GM12873 (cell line): ENCODE measurements at regions not wholly inside any gene's neighbourhood (a gene's known extent, or its start where the extent isn't known, plus 50 kb on each side); places are given as distances from the start of the nearest gene placed in this dataset.
A peak's percentile ranks its signal among the peaks of the same experiment; 100 is the strongest.

Source experiments
- TF ChIP-seq, protein P1 (sequence below): IDR thresholded peaks from 2 replicates; pipeline ENCODE4 v1.5.1; 2012; ENCODE audit warnings: low read depth, mild to moderate bottlenecking, moderate library complexity, low read length, control low read depth; ENCODE audit not compliant: insufficient read depth; ENCODE audit errors: missing control alignments

DNA sequence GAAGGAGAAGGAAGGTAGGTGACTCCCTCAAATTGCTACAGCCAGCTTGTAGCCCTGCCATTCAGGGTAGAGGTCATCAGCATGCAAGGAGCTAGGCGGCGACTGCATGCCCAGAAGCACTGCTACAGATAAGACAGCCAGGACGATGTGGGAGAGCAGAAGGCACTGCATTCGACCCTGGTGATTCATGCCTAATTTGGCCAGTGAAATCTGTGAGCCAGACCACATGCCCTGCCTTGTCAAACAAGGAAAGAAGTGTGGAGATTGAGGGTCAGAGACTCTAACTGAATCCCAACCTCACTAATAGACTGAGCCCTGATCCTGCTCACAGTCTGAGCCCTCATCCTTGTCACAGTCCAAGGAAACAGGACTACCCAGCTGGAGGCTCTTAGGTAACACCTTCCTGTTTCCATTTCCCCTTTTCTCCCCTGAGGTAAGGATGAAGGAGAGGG is 86.6 kb downstream of the LINGO1 start:
- TF ChIP-seq, protein P1, sequence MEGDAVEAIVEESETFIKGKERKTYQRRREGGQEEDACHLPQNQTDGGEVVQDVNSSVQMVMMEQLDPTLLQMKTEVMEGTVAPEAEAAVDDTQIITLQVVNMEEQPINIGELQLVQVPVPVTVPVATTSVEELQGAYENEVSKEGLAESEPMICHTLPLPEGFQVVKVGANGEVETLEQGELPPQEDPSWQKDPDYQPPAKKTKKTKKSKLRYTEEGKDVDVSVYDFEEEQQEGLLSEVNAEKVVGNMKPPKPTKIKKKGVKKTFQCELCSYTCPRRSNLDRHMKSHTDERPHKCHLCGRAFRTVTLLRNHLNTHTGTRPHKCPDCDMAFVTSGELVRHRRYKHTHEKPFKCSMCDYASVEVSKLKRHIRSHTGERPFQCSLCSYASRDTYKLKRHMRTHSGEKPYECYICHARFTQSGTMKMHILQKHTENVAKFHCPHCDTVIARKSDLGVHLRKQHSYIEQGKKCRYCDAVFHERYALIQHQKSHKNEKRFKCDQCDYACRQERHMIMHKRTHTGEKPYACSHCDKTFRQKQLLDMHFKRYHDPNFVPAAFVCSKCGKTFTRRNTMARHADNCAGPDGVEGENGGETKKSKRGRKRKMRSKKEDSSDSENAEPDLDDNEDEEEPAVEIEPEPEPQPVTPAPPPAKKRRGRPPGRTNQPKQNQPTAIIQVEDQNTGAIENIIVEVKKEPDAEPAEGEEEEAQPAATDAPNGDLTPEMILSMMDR, result no peak

DNA sequence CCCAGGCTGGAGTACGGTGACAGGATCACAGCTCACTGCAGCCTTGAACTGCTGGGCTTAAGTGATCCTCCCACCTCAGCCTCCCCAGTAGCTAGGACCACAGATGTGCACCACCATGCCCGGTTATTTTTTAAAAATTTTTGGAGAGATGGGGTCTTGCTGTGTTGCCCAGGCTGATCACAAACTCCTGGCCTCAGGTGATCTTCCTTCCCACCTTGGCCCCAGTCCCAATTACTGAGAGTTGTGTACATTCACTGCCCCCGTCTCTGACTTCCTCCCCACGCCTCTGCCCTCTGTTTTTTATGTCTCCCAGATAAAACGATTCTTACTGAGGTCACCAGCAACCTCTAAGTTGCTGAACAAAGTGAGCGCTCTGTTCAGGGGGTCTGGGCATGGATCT is 87.7 kb downstream of the LINGO1 start:
- TF ChIP-seq, protein P1, result no peak

DNA sequence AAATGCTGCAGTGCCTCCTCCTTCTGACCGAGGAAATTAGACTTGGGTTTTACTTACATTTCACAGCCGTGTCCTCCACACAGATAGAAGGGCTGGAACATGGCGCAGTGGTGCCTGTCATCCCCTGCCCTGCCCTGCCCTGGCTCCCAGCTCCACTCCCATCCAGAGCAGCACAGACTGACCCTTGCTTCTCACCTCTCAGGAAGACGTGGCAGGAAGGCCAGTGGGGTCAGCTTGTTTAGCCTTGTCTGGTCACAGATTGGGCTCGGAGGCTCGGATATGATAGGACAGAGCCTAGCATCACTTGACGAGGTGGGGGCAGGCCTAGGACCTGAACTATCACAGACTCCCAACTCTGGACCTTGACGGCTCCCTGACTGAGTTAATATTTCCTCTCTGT is 88.5 kb downstream of the LINGO1 start:
- TF ChIP-seq, protein P1, result no peak

DNA sequence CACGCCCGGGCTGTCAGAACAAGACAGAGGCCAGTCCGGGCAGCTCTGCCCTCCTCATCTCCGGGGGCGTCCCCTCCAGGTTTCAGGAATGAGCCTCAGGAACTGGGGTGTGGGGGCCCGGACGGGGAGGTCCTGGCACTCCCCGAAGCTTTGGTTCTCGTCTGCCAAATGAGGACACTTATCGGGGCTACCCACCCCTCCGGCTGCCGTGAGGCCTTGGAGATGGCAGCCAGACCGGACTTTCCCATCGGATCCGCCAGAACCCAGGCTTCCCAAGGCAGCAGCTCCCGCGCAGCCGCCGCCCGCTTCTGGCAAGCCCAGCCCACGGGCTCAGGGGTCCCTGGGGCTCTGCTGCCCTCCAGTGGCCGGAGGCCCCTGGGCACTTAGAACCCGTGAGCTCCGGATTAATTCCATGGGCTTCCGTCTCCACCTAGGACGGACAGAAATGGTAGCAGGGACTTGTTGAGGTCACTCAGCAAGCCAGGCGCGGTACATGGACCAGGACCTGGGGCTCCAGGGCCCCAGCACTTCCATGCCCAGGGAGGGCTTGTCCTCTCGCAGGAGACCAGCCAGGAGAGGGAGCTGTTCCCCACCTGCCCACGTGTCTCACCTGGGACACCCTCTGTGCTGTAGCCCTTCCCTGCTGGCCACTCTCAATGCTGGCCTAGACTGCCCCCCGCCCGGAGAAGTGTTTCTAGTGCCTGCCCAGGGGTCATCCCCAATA is 89.4 kb downstream of the LINGO1 start:
- TF ChIP-seq, protein P1, result peak; percentile 93

DNA sequence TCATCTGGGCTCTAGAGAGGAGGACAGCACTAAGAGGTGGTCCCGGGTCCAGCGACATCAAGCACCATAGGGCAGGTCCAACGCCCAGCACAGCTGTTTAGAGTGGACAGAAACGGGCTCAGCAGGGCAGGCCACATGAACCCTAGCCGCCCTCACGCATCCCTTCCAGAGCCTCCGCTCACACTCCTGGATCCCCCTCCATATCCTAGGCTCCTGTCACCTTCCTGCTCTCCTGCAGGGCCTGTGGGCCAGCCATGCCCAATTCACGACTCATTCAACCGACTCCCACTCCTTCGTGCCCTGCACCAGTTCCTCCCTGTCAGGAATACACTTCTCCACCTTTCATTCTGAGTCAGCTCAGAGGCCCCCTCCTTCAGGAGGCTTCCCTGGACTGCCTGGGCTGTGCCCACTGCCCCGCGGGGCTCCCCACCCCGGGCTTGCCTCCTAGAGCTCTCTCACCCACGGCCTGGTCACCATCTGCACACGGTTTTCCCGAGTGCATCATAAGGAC is 90.2 kb downstream of the LINGO1 start:
- TF ChIP-seq, protein P1, result no peak

DNA sequence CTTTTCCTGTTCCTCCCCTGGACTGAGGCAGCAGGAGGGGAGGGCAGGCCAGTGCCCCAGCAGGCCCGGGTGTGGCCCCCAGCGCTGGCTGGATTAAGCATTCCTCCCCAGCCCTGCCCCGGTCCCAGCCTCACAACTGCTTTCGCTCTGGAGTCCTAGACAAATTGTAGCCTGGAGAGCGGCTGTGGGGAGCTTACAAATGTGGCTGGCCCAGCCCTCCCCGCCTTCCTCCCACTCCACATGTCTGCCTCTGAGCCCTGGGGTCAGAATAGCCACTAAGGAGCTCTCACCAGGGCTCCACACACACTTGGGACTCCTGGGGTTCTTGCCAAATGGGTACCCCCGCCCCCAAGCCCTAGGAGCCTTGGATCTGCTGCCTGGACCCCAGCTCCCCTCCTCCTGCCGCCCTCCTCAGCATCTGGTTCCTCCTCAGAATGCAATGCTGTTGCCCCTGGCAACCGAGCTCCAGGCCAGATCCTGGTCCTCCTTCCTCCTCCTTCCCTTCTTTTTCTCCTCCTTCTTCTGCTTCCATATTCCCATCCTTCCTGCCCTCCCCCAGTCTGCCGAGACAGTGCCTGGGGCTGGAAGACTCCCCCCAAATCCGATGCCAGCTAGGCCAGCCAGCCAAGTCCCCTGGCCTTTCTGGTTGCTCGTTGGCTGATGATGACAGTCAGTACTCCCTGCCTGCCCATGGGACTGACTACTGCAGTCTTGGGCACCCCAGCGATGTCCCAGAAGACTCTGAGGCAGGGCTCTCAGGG is 91.1 kb downstream of the LINGO1 start:
- TF ChIP-seq, protein P1, result no peak

DNA sequence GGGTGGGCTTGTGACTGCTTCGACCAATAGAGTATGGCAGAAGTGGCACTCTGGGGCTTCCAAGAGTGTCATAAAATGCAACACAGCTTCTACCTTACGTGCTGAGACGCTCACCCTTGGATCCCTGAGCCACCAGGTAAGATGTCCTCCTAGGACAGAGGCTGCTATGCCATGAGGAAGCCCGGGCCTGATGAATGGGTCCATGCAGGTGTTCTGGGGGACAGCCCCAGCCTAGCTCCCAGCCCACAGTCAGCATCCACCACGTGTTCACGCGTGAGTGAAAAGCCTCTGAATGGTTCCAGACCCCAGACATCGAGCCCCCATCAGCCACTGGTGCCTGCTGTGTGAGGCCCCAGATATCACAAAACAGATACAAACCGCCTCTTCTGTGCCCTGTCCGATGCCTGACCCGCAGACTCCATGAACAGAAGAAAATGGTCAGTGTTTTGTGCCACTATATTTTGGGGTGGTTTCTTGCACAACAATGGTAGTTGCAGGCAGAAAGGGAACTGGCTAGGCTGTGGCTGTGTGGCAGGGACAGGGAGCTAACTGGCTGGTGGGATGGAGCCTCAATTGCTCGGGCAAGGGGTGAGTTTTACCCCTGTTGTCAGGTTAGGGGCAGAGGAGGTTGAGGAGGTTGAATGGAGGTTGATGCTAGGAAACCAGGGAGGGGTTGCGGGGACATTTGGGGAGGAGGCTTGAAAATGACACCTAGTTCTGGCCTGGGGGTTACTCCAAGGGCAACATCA is 92.2 kb downstream of the LINGO1 start:
- TF ChIP-seq, protein P1, result no peak
